ENCODE measurements at regions not wholly inside any gene's neighbourhood (a gene's known extent, or its start where the extent isn't known, plus 50 kb on each side); places are given as distances from the start of the nearest gene placed in this dataset.

- no peak for TF ChIP-seq CTCF (IDR thresholded peaks at IDR 0.05; ENCODE audit: control insufficient read depth, extremely low read depth, insufficient read depth)
- H3K4me3 ChIP-seq (ENCODE audit: low read depth, low read length), result no peak overlapping the region
- DNase-seq (ENCODE audit: low read depth), result no peak
Measured at GRCh38 chr22:48595511-48595905, 1232.2 kb downstream of the BRD1 start.

DNA sequence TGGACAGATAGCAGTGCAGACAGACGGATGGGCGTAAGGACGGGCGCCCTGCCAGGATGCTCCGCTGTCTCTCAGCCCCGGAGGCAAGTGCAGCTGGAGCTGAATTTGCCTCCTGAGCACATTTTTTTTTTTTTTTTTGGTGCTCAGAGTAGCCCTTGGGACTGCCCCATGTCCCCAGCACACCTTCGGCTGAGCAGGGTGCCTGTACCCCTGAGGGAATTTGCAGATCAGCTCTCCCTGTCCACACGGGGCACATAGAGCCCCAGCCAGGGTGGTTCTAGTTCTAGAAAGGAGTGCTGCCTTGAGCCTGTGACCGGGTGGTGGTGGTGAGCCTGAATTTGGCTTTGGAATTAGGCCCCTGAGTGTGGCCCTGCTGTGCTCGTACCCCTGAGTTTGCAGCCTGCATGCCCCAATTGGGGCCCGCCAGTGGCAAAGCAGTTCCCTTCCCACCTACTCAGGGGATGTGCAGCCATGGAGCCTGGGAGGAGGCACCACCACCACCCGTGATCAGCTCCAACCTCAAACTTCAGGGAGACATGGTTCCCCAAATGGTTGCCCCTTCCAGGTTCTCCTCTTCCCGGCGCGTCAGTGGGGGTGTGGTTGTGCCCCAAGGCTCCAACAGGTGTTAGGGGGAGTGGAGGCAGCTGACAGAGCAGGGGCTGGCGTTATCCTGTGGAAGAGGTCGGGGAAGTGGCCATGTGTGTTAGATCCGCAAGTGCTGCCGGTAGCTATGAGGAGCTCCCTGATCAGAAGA, 1232.7 kb downstream of the BRD1 start:
- H3K4me3 ChIP-seq (ENCODE audit: low read depth, low read length), result no peak overlapping the region
- no peak for TF ChIP-seq CTCF (IDR thresholded peaks at IDR 0.05; ENCODE audit: control insufficient read depth, extremely low read depth, insufficient read depth)

GRCh38 chr22:48594016-48594756, 1233.5 kb downstream of the BRD1 start:
- TF ChIP-seq CTCF (IDR thresholded peaks at IDR 0.05; ENCODE audit: control insufficient read depth, extremely low read depth, insufficient read depth), result no peak
- H3K4me3 ChIP-seq (ENCODE audit: low read depth, low read length), result no peak overlapping the region
- no peak for DNase-seq (ENCODE audit: low read depth)

More for the DNA sequence above, 1232.7 kb downstream of the BRD1 start:
- DNase-seq (ENCODE audit: low read depth), result no peak

GRCh38 chr22:48593551-48593950, 1234.1 kb downstream of the BRD1 start:
- H3K4me3 ChIP-seq (ENCODE audit: low read depth, low read length), result no peak overlapping the region
- TF ChIP-seq CTCF (IDR thresholded peaks at IDR 0.05; ENCODE audit: control insufficient read depth, extremely low read depth, insufficient read depth), result no peak
- DNase-seq (ENCODE audit: low read depth), result no peak

GRCh38 chr22:48592931-48593330, 1234.7 kb downstream of the BRD1 start:
- no peak for TF ChIP-seq CTCF (IDR thresholded peaks at IDR 0.05; ENCODE audit: control insufficient read depth, extremely low read depth, insufficient read depth)
- no peak overlapping the region for H3K4me3 ChIP-seq (ENCODE audit: low read depth, low read length)
- no peak for DNase-seq (ENCODE audit: low read depth)

DNA sequence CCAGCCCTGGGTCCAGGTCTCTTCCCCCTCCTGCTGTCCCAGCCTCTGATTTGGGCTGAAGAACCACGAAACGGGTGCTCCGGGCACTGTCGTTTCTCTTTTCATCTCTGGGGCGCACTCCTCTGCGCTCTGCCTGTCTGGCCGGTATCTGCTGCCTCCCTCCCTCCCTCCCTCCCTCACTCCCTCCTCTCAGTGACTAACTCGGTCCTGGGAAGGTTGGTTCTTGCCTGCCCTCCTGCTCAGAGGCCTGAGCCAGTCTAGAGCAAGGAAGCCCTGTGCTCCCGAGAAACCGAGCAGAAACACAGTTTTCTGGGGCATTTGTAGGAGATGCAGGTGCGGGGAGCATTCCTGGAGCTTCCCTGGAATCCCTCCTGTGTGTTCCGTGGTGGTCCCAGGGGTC, 1235.2 kb downstream of the BRD1 start:
- no peak for TF ChIP-seq CTCF (IDR thresholded peaks at IDR 0.05; ENCODE audit: control insufficient read depth, extremely low read depth, insufficient read depth)
- no peak overlapping the region for H3K4me3 ChIP-seq (ENCODE audit: low read depth, low read length)
- no peak for DNase-seq (ENCODE audit: low read depth)
